ENCODE measurements at regions not wholly inside any gene's neighbourhood (a gene's known extent, or its start where the extent isn't known, plus 50 kb on each side); places are given as distances from the start of the nearest gene placed in this dataset.

DNA sequence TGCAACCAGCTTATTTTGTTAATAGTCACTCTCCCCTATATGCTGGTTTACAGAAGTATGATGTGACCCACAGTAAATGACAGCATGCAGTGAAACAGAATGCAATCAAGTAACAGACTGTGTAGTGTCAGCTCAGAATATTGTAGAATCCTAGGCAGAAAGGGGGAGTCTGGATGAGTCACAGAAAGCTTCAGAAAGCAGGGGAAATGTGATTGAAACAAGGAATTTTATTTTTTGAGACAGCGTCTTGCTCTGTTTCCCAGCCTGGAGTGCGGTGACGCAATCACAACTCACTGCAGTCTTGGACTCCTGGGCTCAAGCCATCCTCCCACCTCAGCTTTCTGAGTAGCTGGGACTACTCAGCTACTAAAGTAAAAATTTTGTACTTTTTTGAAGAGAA lies 188.3 kb upstream of the FOXN2 start:
- DNase-seq: peak; percentile 56
- intact Hi-C loops (cut with DNase I): no loop called here
- ATAC-seq: peak; percentile 61 to 91

GRCh38 chr2:48127612-48128191 lies 186.8 kb upstream of the FOXN2 start:
- intact Hi-C loops (cut with DNase I): no loop called here
- no peak for ATAC-seq

GRCh38 chr2:48129293-48129950 lies 185.1 kb upstream of the FOXN2 start:
- intact Hi-C loops (cut with DNase I): no loop called here
- DNase-seq (no peak), ATAC-seq (no peak)

More at GRCh38 chr2:48127612-48128191, 186.8 kb upstream of the FOXN2 start:
- DNase-seq: no peak

- ATAC-seq: peak in 1 of 2 donors; percentile 66
- intact Hi-C loops (cut with DNase I): no loop called here
- no peak for DNase-seq
Measured at GRCh38 chr2:48131539-48132270, 182.8 kb upstream of the FOXN2 start.

- ATAC-seq: no peak
- DNase-seq: no peak
- intact Hi-C loops (cut with DNase I): no loop called here
Measured at GRCh38 chr2:48132271-48132625, 182.2 kb upstream of the FOXN2 start.

GRCh38 chr2:48134704-48135103 lies 179.8 kb upstream of the FOXN2 start:
- DNase-seq: no peak
- intact Hi-C loops (cut with DNase I): no loop called here
- no peak for ATAC-seq

GRCh38 chr2:48135797-48136196 lies 178.7 kb upstream of the FOXN2 start:
- intact Hi-C loops (cut with DNase I): no loop called here
- no peak for ATAC-seq
- DNase-seq: no peak

GRCh38 chr2:48137829-48138228 lies 176.7 kb upstream of the FOXN2 start:
- DNase-seq: no peak
- no peak for ATAC-seq
- intact Hi-C loops (cut with DNase I): no loop called here

GRCh38 chr2:48138898-48139297 lies 175.6 kb upstream of the FOXN2 start:
- ATAC-seq (no peak), DNase-seq (no peak)
- intact Hi-C loops (cut with DNase I): no loop called here

- no peak for ATAC-seq
- DNase-seq: no peak
- intact Hi-C loops (cut with DNase I): no loop called here
Measured at GRCh38 chr2:48140586-48140985, 173.9 kb upstream of the FOXN2 start.

DNA sequence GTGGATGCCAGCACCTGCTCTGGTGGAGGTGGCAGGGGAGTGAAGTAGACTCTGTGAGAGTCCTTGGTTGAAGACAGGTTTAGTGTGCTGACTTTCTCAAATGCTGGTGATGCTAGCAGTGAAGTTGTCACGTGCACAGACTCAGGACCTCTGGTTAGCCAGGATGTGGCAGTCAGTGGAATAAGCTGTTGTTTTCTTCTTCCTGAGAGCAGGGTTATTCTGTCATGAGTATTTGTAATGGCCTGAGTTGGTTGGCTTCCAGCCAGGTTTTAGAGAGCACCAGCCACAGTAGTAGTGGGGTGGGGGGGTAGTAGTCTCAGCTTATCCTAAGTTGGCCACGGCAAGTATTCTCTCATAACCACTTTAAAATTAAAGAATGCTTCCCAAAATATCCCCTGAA lies 169.7 kb upstream of the FOXN2 start:
- DNase-seq (no peak), ATAC-seq (peak in 1 of 2 donors; percentile 41)
- intact Hi-C loops (cut with DNase I): no loop called here

- no peak for DNase-seq
- intact Hi-C loops (cut with DNase I): no loop called here
- ATAC-seq: no peak
Measured at GRCh38 chr2:48145845-48146452, 168.5 kb upstream of the FOXN2 start.

GRCh38 chr2:48146552-48146951 lies 167.9 kb upstream of the FOXN2 start:
- intact Hi-C loops (cut with DNase I): no loop called here
- ATAC-seq: no peak
- no peak for DNase-seq

DNA sequence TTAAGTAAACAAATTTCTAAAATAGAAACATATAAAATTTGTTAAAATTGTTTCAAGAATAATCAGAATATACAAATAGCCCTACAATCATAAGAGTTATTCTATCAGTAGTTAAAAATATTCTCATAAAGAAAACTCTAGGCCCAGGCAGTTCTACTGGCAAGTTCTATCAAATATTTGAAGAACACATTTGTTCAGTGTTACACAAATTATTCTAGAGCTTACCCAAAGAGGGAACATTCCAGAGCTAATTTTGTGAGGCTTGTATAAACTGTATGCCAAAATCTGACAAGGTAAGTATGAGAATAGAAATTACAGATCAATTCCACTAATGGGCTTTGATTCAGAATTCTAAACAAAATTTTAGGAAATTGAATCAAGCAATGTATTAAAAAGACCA lies 166.8 kb upstream of the FOXN2 start:
- ATAC-seq (no peak), DNase-seq (no peak)
- intact Hi-C loops (cut with DNase I): no loop called here

GRCh38 chr2:48148841-48149430 lies 165.5 kb upstream of the FOXN2 start:
- no peak for ATAC-seq
- intact Hi-C loops (cut with DNase I): no loop called here
- no peak for DNase-seq

- no peak for ATAC-seq
Measured at GRCh38 chr2:48157150-48157549, 157.3 kb upstream of the FOXN2 start.

GRCh38 chr2:48161628-48162027 lies 152.9 kb upstream of the FOXN2 start:
- intact Hi-C loops (cut with DNase I): no loop called here
- no peak for ATAC-seq
- no peak for DNase-seq

More at GRCh38 chr2:48157150-48157549, 157.3 kb upstream of the FOXN2 start:
- DNase-seq: no peak
- intact Hi-C loops (cut with DNase I): no loop called here

DNA sequence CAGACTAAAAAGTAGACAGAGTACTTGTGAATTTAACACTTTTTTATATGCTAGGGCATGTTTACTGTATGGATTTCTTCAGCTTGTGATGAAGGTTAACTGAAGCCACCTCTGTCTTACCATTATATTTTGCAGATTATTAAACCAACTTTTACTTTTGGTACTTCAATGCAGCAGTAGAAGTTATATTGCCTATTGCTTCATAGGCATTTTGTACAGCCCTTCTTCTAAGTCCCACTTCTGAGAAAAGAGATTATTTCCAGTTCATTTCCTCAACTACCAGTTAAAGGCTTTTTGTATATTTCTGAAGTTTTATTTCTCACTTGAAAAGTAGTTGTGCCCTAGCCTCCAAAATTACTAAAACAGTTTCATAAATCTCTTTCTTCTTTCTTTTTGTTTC lies 151.7 kb upstream of the FOXN2 start:
- DNase-seq: no peak
- ATAC-seq: no peak
- intact Hi-C loops (cut with DNase I): no loop called here

DNA sequence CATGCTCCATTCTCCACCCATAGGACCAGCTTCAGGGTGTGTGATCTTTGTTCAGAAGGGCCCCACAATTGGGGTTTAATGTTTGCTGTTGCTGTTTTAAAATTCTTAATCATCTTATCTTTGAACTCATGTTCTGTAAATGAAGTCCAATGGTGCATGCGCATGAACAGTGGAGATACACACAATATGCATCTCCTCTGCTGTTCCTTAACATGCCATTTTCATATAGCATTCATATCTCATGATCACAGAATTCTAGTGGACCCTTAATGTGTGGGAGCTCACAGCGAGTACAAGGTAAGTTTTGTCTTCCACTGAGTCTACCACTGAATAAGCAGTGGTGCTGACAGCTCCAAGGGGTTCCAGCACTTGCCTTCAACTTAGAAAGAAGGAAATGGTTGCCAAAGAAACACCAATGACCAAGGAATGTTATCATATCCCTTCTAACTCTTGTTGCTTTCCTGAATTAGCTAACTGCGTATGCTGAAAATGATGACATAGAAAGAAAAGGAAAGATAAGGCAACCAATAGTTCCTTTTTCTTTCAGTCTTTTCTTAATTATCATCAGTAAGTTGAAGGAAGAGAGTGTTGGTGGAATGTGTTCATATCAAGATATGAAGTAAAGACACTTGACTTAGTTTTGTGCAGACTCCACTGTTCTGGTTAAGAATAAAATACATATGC lies 149.3 kb upstream of the FOXN2 start:
- no peak for DNase-seq
- no peak for ATAC-seq
- intact Hi-C loops (cut with DNase I): no loop called here
